LHCN-M2 (cell line): ENCODE measurements at regions not wholly inside any gene's neighbourhood (a gene's known extent, or its start where the extent isn't known, plus 50 kb on each side); places are given as distances from the start of the nearest gene placed in this dataset.
"Not testable (repeated sequence)": the region's sequence is repeated elsewhere in the genome, so short reads cannot be mapped to it uniquely, and the experiment has no call there.

ENCODE experiments used
- DNase-seq: peaks from one replicate; pipeline ENCODE4 v3.0.0-alpha.2; 2012; ENCODE audit warnings: low read depth

GRCh38 chr4:114287079-114287696 is 307.7 kb upstream of the ARSJ start:
- DNase-seq = no peak

- no peak for DNase-seq
Observed at GRCh38 chr4:114296126-114296525, 302.5 kb upstream of the UGT8 start.

GRCh38 chr4:114302472-114302871 is 296.1 kb upstream of the UGT8 start:
- no peak for DNase-seq

- DNase-seq = no peak
Observed at GRCh38 chr4:114304046-114304445, 294.6 kb upstream of the UGT8 start.

- no peak for DNase-seq
Observed at GRCh38 chr4:114304567-114304966, 294.0 kb upstream of the UGT8 start.

DNA sequence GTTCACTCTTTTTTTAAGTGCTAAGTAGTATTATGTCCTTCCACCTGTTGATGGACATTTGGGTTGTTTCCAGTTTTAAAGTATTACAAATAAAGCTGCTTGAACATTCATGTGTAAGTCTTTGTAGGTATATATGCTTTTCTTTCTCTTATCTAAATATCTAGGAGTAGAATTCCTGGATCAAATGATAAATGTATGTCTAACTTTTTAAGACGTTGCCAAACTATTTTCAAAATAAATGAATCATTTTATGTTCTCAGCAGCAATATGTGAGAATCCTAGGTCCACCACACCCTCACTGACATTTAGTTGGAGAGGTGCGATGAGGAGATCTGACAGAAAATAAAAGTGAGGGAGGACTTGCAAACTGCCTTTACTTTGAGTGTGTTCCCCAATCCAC is 291.7 kb upstream of the UGT8 start:
- no peak for DNase-seq

GRCh38 chr4:114310296-114310925 is 288.2 kb upstream of the UGT8 start:
- DNase-seq = no peak

- no peak for DNase-seq
Observed at GRCh38 chr4:114311787-114312186, 286.8 kb upstream of the UGT8 start.

GRCh38 chr4:114312338-114312737 is 286.3 kb upstream of the UGT8 start:
- no peak for DNase-seq

DNA sequence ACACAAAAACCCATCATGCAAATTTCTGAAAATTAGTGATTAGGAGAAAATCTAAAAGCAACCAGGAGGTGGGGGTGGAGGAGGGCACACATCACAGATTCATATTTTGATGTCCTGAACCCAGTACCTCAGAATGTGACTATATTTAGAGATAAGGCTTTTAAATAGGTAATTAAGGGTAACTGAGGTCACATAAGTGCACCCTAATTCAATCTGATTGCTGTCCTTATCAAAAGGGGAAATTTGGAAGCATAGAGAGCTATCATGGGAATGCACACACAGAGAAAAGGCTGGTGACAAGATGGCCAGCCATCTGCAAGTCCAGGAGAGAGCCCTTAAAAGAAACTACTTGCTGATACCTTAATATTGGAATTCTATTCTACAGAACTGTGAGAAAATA is 281.8 kb upstream of the UGT8 start:
- no peak for DNase-seq

- DNase-seq = no peak
Observed at GRCh38 chr4:114317564-114317963, 281.0 kb upstream of the UGT8 start.

GRCh38 chr4:114318309-114318708 is 280.3 kb upstream of the UGT8 start:
- DNase-seq = peak; percentile 38

DNA sequence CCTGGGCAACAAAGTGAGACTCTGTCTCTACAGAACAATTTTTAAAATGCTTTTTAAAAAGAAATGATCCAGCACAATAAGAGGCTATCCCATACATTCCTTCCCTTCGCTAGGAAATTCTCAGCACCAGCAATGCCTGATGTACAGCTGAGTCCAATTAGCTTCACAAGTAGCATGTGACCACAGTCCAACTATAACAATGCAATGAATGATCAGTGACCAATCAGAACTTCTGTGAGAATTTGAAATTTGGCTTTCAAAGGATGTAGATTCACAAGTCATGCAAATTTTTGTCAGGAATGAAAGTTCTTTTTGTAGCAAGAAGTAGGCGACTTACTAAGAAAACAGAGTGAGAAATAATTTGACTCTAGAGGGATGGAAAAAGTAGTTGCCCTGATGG is 278.5 kb upstream of the UGT8 start:
- DNase-seq = no peak

DNA sequence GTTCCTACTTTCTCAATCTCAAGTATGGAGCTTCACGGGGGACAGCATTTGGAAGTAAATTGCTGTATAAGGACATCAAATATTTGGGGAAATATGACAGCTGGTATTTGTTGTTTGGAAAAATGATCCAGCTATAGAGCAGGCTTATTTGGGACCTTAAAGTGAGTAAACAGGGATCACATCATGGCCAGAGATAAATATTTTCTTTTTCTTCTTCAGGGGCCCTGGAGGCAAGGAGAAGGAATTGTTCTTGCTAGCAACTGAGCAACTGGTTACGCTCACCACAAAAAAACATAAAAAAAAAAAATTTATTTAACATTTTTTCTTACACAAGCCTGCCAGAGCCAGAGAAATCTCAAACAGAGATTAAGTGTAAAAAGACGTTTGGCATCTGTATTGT is 277.2 kb upstream of the UGT8 start:
- no peak for DNase-seq

DNA sequence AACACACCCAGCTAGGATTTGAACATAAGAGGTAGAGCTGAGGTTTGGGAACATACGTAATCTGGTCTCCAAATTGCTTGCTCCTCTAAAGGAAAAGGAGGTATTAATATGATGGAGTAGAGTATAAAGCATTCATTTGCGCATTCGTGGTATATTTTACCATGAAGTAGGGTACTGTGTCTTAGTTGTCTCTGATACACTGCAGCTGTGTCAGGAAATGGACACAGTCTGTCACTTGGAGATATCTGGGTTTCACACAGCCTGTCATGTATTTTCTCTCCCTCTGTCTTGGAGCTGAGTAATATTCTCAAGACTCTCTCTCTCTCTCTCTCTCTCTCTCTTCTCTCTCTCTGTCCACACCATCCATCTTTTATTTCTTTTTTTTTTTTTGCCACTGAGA is 274.8 kb upstream of the UGT8 start:
- DNase-seq = no peak

DNA sequence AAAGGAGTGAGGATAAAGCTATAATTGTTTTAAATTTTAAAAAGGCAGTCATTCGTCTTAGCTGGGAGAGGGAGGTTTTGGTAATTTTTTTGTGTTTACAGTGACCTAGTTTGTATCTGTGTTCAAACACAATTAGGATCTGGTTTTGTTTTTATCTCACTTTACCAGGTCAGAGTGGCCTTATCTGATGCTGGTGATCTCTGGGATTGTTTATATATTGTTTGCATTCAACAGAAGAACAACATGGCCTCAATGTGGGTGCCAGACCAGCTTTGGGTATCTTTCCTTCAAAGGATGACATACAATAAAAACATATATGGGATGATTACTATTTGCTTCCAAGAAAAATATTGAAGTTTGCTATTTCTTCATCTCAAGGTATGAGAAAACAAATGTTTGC is 272.2 kb upstream of the UGT8 start:
- no peak for DNase-seq

DNA sequence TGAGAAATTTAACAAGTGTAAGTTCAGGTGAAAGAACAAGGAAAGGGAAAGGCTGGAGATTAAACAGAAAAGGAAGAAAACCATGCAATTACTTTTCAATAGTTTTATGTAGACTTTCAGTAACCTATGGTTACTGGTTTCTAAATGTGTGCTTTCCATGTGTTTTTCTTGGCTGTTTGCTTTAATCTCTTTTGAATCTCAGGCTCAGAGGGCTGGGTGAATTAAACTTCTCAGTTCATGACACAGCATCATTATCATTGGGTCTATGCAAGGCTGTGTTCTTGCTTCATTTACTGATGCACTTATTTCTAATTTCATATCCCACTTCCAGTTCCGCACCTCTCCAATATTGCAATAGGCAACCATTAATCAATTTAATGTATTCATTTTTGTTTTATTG is 266.5 kb upstream of the UGT8 start:
- DNase-seq = no peak

- not testable (repeated sequence) for DNase-seq
Observed at GRCh38 chr4:114334363-114334762, 264.2 kb upstream of the UGT8 start.

GRCh38 chr4:114334884-114335330 is 263.7 kb upstream of the UGT8 start:
- no peak for DNase-seq

GRCh38 chr4:114335339-114335738 is 263.3 kb upstream of the UGT8 start:
- DNase-seq = no peak

GRCh38 chr4:114343015-114343414 is 255.6 kb upstream of the UGT8 start:
- no peak for DNase-seq

DNA sequence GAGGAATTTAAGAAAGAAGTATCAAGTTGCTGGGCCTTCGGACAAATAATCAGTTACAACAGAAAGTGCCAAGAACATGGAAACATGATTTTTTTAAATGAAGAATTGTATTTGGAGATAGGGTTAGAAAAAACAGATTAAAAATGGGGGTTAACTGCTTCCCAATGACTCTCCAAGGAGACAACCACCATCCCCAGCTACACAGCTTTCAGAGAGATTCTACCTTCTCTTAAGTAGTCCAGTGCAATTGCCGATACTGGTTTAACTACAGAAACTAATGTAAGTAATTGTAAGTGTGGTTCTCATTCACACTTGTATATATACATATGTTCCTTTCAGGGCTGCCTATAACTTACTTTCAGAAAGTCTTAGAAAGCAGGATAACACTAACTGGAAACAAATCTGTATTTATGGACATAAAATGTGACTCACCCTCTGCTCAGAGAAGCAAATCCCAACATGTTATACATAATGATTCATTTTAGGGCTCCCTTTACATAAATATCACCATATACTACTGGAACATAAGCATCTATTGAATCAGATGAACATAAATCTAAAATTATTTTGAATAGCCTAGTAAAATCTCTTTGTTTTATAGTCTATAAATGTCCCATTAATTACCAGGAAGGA is 248.9 kb upstream of the UGT8 start:
- peak; percentile 46 for DNase-seq

GRCh38 chr4:114358901-114359300 is 239.7 kb upstream of the UGT8 start:
- DNase-seq = no peak
